CD14-positive monocyte (primary cell): ENCODE measurements at regions not wholly inside any gene's neighbourhood (a gene's known extent, or its start where the extent isn't known, plus 50 kb on each side); places are given as distances from the start of the nearest gene placed in this dataset.

Experiments used
- DNase-seq, 3 donors: peaks; one replicate each; pipeline ENCODE4 v3.0.0-alpha.2; 2011 to 2022
- H2AFZ ChIP-seq: 2 replicates; pipeline ENCODE4 v1.6.0; 2012; ENCODE audit warnings: mild to moderate bottlenecking, low read depth, low read length, inconsistent platforms; ENCODE audit not compliant: insufficient read depth, poor library complexity, severe bottlenecking
- H3K27ac ChIP-seq, 2 donors: 1 replicate in 1 of 2; 2 replicates in 1 of 2; pipeline ENCODE4 v1.5.1; 2012 to 2013; ENCODE audit warnings: low read length in 2 of 2, control low read depth in 1 of 2, inconsistent platforms in 1 of 2, low read depth in 1 of 2, mild to moderate bottlenecking in 1 of 2
- H3K27me3 ChIP-seq, 2 donors: one replicate each; pipeline versions ENCODE4 v1.6.0 to v1.6.1; 2011 to 2013; ENCODE audit warnings: low read length in 2 of 2; ENCODE audit not compliant: control insufficient read depth in 2 of 2, insufficient read depth in 2 of 2
- H3K36me3 ChIP-seq, 2 donors: replicated peaks in 1 of 2; 1 replicate in 1 of 2; 2 replicates in 1 of 2; pipeline versions ENCODE4 v1.5.1 to v1.6.1; 2012 to 2013; ENCODE audit warnings: low read length in 2 of 2, control low read depth in 1 of 2, inconsistent platforms in 1 of 2, mild to moderate bottlenecking in 1 of 2; ENCODE audit not compliant: insufficient read depth in 2 of 2, control insufficient read depth in 1 of 2
- H3K4me1 ChIP-seq, 2 donors: 1 replicate in 1 of 2; 2 replicates in 1 of 2; pipeline versions ENCODE4 v1.5.1 to v1.6.1; 2012 to 2013; ENCODE audit warnings: low read length in 2 of 2, control low read depth in 1 of 2, inconsistent platforms in 1 of 2, mild to moderate bottlenecking in 1 of 2, moderate library complexity in 1 of 2; ENCODE audit not compliant: insufficient read depth in 2 of 2, control insufficient read depth in 1 of 2
- H3K4me2 ChIP-seq: replicated peaks from 2 replicates; pipeline ENCODE3; 2012; ENCODE audit warnings: low read length, moderate library complexity, mild to moderate bottlenecking; ENCODE audit not compliant: poor library complexity, severe bottlenecking; ENCODE audit errors: extremely low read depth
- H3K4me3 ChIP-seq, 3 experiments: fragments of 200-600 bp in 1 of 3; sonication (generic) in 1 of 3; replicated peaks in 1 of 3; 1 replicate in 2 of 3; 2 replicates in 1 of 3; pipeline ENCODE4 v1.5.1; 2011 to 2013; ENCODE audit warnings: low read length in 3 of 3, mild to moderate bottlenecking in 3 of 3, control low read depth in 2 of 3, low read depth in 2 of 3, inconsistent platforms in 1 of 3, moderate library complexity in 1 of 3
- H3K79me2 ChIP-seq: 2 replicates; pipeline ENCODE4 v1.6.0; 2012; ENCODE audit warnings: mild to moderate bottlenecking, control low read depth, inconsistent platforms, low read length, moderate library complexity; ENCODE audit not compliant: insufficient read depth
- H3K9ac ChIP-seq: 2 replicates; pipeline ENCODE4 v1.6.0; 2017; ENCODE audit warnings: low read length, mild to moderate bottlenecking; ENCODE audit not compliant: insufficient read depth, poor library complexity, severe bottlenecking
- H3K9me3 ChIP-seq, 2 donors: replicated peaks in 1 of 2; 1 replicate in 1 of 2; 2 replicates in 1 of 2; pipeline versions ENCODE4 v1.5.1 to v1.6.1; 2012 to 2013; ENCODE audit warnings: low read length in 2 of 2, control low read depth in 1 of 2; ENCODE audit not compliant: control insufficient read depth in 1 of 2, insufficient read depth in 1 of 2
- H4K20me1 ChIP-seq: 2 replicates; pipeline ENCODE4 v1.6.0; 2012; ENCODE audit warnings: mild to moderate bottlenecking, low read length, control low read depth, moderate library complexity; ENCODE audit not compliant: insufficient read depth
- H3K27ac Mint-ChIP-seq, 7 donors: one replicate each; pipeline ENCODE4 v1.8.0; 2020; ENCODE audit warnings: mild to moderate bottlenecking in 7 of 7, mixed read lengths in 7 of 7, moderate library complexity in 6 of 7, inconsistent platforms in 2 of 7
- H3K27me3 Mint-ChIP-seq, 3 donors: one replicate each; pipeline ENCODE4 v1.8.0; 2021 to 2022; ENCODE audit warnings: low read depth in 3 of 3, mild to moderate bottlenecking in 3 of 3, mixed read lengths in 3 of 3, moderate library complexity in 3 of 3, inconsistent platforms in 1 of 3
- H3K36me3 Mint-ChIP-seq, 2 donors: one replicate each; pipeline ENCODE4 v1.8.0; 2020; ENCODE audit warnings: mixed read lengths in 2 of 2, inconsistent platforms in 1 of 2, mild to moderate bottlenecking in 1 of 2
- H3K4me1 Mint-ChIP-seq: one replicate; pipeline ENCODE4 v1.8.0; 2020; ENCODE audit warnings: mild to moderate bottlenecking, mixed read lengths
- H3K4me3 Mint-ChIP-seq, 2 donors: one replicate each; pipeline ENCODE4 v1.8.0; 2020; ENCODE audit warnings: mild to moderate bottlenecking in 2 of 2, mixed read lengths in 2 of 2, moderate library complexity in 1 of 2
- H3K9me3 Mint-ChIP-seq, 7 donors: one replicate each; pipeline ENCODE4 v1.8.0; 2020 to 2022; ENCODE audit warnings: mixed read lengths in 7 of 7, mild to moderate bottlenecking in 6 of 7, moderate library complexity in 6 of 7, inconsistent platforms in 2 of 7
- CTCF ChIP-seq: fragments of 200-600 bp; IDR thresholded peaks from one replicate; pipeline ENCODE4 v1.8.0; 2022; ENCODE audit warnings: antibody characterized with exemption, mild to moderate bottlenecking
- WGBS: methylation state at CpG from one replicate; pipeline ENCODE4 v1.1.5; 2013; ENCODE audit warnings: missing lambda C conversion rate; ENCODE audit not compliant: insufficient coverage; 5-methylcytosine and 5-hydroxymethylcytosine counted together
- intact Hi-C, 2 donors: fragments of 100-400 bp; cut with micrococcal nuclease; formaldehyde crosslinking; loops; one replicate each; pipeline versions ENCODE4 v1.15.0 to v1.15.1; 2023

- intact Hi-C loops, result no loop called here
- H3K4me3 ChIP-seq, result no peak overlapping the region
- H3K36me3 ChIP-seq, result no peaks in the 10 kb centered on the region
- WGBS, result 97% methylated on average over 5 of the region's 12 CpGs
- no peak overlapping the region for H3K27ac ChIP-seq
- H3K9me3 ChIP-seq, result no peaks in the 10 kb centered on the region
- Mint-ChIP-seq H3K27me3 (peaks cover 17 to 24% (median 18%) of the 10 kb centered on the region in 3 donors), H3K4me1 (no peaks in the 10 kb centered on the region), H3K36me3 (no peaks in the 10 kb centered on the region), H3K27ac (peak overlapping the region in 2 of 7 donors; percentile 43 to 61), H3K9me3 (peaks cover 0 to 2% (median 0%) of the 10 kb centered on the region in 7 donors), H3K4me3 (no peak overlapping the region)
- H3K4me1 ChIP-seq, result no peaks in the 10 kb centered on the region
- H3K27me3 ChIP-seq, result peaks cover 0 to 15% of the 10 kb centered on the region in 2 donors
- H3K9ac ChIP-seq, result no peak overlapping the region
- no peak for TF ChIP-seq CTCF
- no peaks in the 10 kb centered on the region for H4K20me1 ChIP-seq
- H3K4me2 ChIP-seq, result no peak overlapping the region
- H3K79me2 ChIP-seq, result no peaks in the 10 kb centered on the region
- no peak for DNase-seq
- H2AFZ ChIP-seq, result no peak overlapping the region
Measured at GRCh38 chr17:77807051-77807745, 151.3 kb upstream of the TNRC6C start.

GRCh38 chr17:77807746-77808441, 150.6 kb upstream of the TNRC6C start:
- H3K4me1 ChIP-seq, result no peaks in the 10 kb centered on the region
- intact Hi-C loops, result no loop called here
- H3K4me1 Mint-ChIP-seq, result no peaks in the 10 kb centered on the region

More at GRCh38 chr17:77807746-77808441, 150.6 kb upstream of the TNRC6C start:
- peaks cover 11 to 17% (median 11%) of the 10 kb centered on the region in 3 donors for H3K27me3 Mint-ChIP-seq
- Histone ChIP-seq H3K9ac (no peak overlapping the region), H3K36me3 (no peaks in the 10 kb centered on the region), H4K20me1 (no peaks in the 10 kb centered on the region), H3K27me3 (peaks cover 0 to 8% of the 10 kb centered on the region in 2 donors), H3K9me3 (no peaks in the 10 kb centered on the region), H3K4me2 (no peak overlapping the region), H2AFZ (no peak overlapping the region), H3K27ac (no peak overlapping the region), H3K4me3 (no peak overlapping the region), H3K79me2 (no peaks in the 10 kb centered on the region)
- no peak for TF ChIP-seq CTCF
- DNase-seq, result no peak
- no peak overlapping the region for H3K27ac Mint-ChIP-seq
- 88% methylated on average over 6 of the region's 7 CpGs for WGBS
- H3K9me3 Mint-ChIP-seq, result peaks cover 0 to 4% (median 0%) of the 10 kb centered on the region in 7 donors
- no peaks in the 10 kb centered on the region for H3K36me3 Mint-ChIP-seq
- no peak overlapping the region for H3K4me3 Mint-ChIP-seq
